Activated naive CD4-positive, alpha-beta T cell treated with anti-CD3 and anti-CD28 coated beads, Interleukin-2, amount 10 ng/mL, durations not matched to agents 7 days and 5 days (primary cell): ENCODE measurements at regions not wholly inside any gene's neighbourhood (a gene's known extent, or its start where the extent isn't known, plus 50 kb on each side); places are given as distances from the start of the nearest gene placed in this dataset.

ENCODE experiments used
- CTCF ChIA-PET: fragments of 350-600 bp; sonication (Branson Sonifier 250); formaldehyde crosslinking; loops from one replicate; lab custom pipeline; 2021; ENCODE audit warnings: antibody characterized with exemption; lab: Charles Lee
- DNase-seq: peaks from one replicate; pipeline ENCODE4 v3.0.0-alpha.2; 2020
- H3K27ac Mint-ChIP-seq: one replicate; pipeline ENCODE4 v1.8.0; 2021; ENCODE audit warnings: mild to moderate bottlenecking, moderate library complexity, mixed read lengths
- H3K27me3 Mint-ChIP-seq: one replicate; pipeline ENCODE4 v1.8.0; 2021; ENCODE audit warnings: mild to moderate bottlenecking, mixed read lengths
- H3K36me3 Mint-ChIP-seq: one replicate; pipeline ENCODE4 v1.8.0; 2021; ENCODE audit warnings: mixed read lengths
- H3K4me1 Mint-ChIP-seq: one replicate; pipeline ENCODE4 v1.8.0; 2021; ENCODE audit warnings: mixed read lengths
- H3K4me3 Mint-ChIP-seq: one replicate; pipeline ENCODE4 v1.8.0; 2021; ENCODE audit warnings: mild to moderate bottlenecking, moderate library complexity, mixed read lengths
- H3K9me3 Mint-ChIP-seq: one replicate; pipeline ENCODE4 v1.8.0; 2021; ENCODE audit warnings: mixed read lengths

DNA sequence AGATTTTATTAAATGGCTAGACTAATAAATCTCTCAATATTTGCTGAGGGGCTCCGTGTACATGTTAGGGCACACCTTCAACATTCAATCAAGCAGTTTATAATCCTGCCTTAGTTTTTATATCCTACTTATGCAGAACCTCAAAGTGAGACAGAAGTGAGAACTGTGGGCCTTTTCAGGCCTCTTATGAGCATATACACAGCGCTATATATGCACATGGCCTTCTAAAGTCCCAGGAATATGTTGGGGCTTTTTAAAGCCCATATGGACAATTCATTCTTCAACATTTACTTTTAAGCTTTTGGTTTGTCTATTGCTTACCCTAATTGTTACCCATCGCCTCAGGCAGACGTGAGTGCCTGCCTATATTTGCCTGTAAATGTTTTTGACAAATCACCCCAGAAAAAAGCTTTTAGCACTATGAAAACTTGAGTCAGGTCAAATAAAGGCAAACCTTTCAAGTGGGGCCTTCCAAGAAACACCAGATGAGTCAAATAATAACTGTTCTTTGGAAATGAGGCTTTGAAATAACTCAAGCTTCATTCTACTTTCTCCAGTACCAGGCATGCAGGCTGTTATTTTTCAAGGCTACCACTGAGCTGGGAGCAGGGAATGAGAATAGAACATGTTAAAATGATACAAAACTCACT, 58.2 kb downstream of the ESM1 start:
- H3K4me3 Mint-ChIP-seq: no peak overlapping the region
- H3K27ac Mint-ChIP-seq: peak overlapping the region; percentile 28
- peaks cover 6% of the 10 kb centered on the region for H3K27me3 Mint-ChIP-seq
- DNase-seq: no peak
- H3K9me3 Mint-ChIP-seq: peaks cover 25% of the 10 kb centered on the region
- CTCF ChIA-PET: interaction anchor here (0.8 to 3.1 kb wide), 7 partner anchors 17 to 232 kb away, joined by 3 to 10 read pairs (median 4); partner anchors contain the start of gene GPX8
- H3K36me3 Mint-ChIP-seq: peaks cover 15% of the 10 kb centered on the region
- peaks cover 22% of the 10 kb centered on the region for H3K4me1 Mint-ChIP-seq

DNA sequence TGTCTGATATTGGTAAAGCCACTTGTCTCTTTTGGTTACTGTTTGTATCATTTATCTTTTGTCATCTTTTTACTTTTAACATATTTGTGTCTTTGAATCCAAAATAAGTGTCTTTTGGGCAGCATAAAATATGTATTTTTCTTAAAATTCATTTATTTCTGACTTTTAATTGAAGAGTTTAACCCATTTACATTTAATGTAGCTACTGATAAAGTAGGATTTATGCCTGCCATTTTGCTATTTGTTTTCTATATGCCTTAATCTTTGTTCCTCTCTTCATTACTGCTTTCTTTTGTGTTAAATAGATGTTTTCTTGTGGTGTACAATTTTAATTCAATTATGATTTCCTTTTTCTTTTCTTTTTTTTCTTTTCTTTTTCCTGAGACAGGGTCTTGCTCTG, 60.9 kb downstream of the ESM1 start:
- Mint-ChIP-seq H3K4me3 (no peak overlapping the region), H3K9me3 (peaks cover 25% of the 10 kb centered on the region), H3K36me3 (peaks cover 18% of the 10 kb centered on the region), H3K4me1 (peaks cover 22% of the 10 kb centered on the region), H3K27me3 (peaks cover 24% of the 10 kb centered on the region), H3K27ac (no peak overlapping the region)
- CTCF ChIA-PET: no interaction called here
- no peak for DNase-seq

GRCh38 chr5:54917323-54917722, 68.1 kb downstream of the ESM1 start:
- no peaks in the 10 kb centered on the region for H3K9me3 Mint-ChIP-seq
- no peak overlapping the region for H3K4me3 Mint-ChIP-seq
- no peaks in the 10 kb centered on the region for H3K4me1 Mint-ChIP-seq
- CTCF ChIA-PET: no interaction called here
- H3K27ac Mint-ChIP-seq: no peak overlapping the region
- DNase-seq: no peak
- peaks cover 7% of the 10 kb centered on the region for H3K36me3 Mint-ChIP-seq
- H3K27me3 Mint-ChIP-seq: peaks cover 53% of the 10 kb centered on the region

DNA sequence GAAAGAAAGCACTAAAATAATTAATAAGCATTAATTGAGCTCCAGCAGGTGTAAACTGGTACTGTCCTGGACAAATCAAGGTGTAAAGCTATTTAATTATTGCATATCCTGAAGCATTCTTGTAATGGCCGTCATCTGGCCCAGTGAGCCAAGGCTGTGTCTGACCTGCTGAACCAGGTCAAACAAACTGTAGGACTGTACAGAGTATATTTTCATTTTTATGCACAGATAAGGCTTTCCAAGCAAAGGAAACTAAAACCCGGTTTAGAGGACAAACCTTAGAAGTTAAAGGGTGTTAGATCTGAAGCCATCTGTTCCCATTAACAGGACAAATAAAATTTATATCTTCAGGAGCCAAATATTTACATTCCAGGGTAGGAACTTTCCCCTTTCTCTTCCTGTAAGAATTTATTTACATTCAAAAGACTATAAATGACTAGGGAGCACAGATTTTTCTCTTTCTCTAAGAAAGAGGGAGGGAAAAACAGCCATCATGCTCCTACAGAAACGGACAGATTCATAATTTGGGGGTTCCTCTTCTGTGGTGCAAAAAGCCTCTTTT, 69.8 kb downstream of the ESM1 start:
- DNase-seq: no peak
- CTCF ChIA-PET: interaction anchor here (2.2 kb wide), 1 partner anchor 10 kb away, joined by 12 read pairs; no protein-coding TSS in a partner anchor
- Mint-ChIP-seq H3K27ac (no peak overlapping the region), H3K36me3 (peaks cover 4% of the 10 kb centered on the region), H3K4me1 (no peaks in the 10 kb centered on the region), H3K9me3 (no peaks in the 10 kb centered on the region), H3K4me3 (no peak overlapping the region), H3K27me3 (peaks cover 54% of the 10 kb centered on the region)

- no peak for DNase-seq
- no peaks in the 10 kb centered on the region for H3K36me3 Mint-ChIP-seq
- no peak overlapping the region for H3K27ac Mint-ChIP-seq
- CTCF ChIA-PET: interaction anchor here (0.8 to 8.6 kb wide), 5 partner anchors 9 to 236 kb away, joined by 3 to 67 read pairs (median 3); no protein-coding TSS in a partner anchor
- H3K4me1 Mint-ChIP-seq: peaks cover 8% of the 10 kb centered on the region
- H3K27me3 Mint-ChIP-seq: peaks cover 60% of the 10 kb centered on the region
- no peaks in the 10 kb centered on the region for H3K9me3 Mint-ChIP-seq
- H3K4me3 Mint-ChIP-seq: no peak overlapping the region
These were observed 73.4 kb downstream of the ESM1 start for GRCh38 chr5:54912021-54912420.

GRCh38 chr5:54909911-54910870, 75.2 kb downstream of the ESM1 start:
- no peak overlapping the region for H3K27ac Mint-ChIP-seq
- H3K36me3 Mint-ChIP-seq: no peaks in the 10 kb centered on the region
- H3K9me3 Mint-ChIP-seq: no peaks in the 10 kb centered on the region
- peaks cover 17% of the 10 kb centered on the region for H3K4me1 Mint-ChIP-seq
- no peak for DNase-seq
- H3K4me3 Mint-ChIP-seq: no peak overlapping the region
- H3K27me3 Mint-ChIP-seq: peaks cover 56% of the 10 kb centered on the region
- CTCF ChIA-PET: interaction anchor here (0.8 to 8.9 kb wide), 7 partner anchors 50 to 498 kb away, joined by 3 to 148 read pairs (median 4); partner anchors contain the start of gene GPX8

DNA sequence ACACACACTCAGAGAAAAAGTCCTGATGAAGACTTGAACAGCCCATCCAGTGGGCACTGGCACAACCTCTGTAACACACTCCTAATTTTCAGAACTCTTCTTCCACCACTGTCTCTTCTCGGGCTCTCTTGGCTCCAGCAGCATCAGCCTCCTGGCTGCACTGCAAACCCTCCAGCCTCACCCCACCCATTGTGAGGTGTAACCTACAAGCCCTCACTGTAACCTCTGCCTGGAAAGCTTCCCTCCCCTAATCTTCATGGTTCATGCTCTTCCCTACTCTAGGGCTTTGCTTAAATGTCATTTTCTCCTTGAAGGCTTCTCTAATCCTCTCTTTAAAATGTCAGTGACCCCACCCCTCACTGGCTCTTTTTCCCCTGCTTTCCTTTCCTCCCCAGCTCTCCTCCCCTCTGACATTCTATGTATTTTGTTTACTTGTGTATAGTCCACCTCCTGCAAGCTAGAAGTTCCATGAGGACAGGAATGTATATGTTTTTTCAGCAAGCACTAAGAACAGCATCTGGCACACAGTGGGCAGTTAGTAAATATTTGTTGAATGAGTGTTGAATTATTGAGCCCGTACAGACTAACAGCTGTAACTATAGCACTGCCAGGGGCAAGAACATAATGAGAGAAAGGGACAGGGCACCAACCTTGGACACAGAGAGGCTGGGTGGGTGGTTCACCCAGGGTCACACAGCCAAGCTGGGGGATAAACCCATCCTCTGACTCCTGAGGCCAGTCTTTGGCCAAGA, 76.4 kb downstream of the ESM1 start:
- no peak overlapping the region for H3K27ac Mint-ChIP-seq
- no peaks in the 10 kb centered on the region for H3K9me3 Mint-ChIP-seq
- peaks cover 25% of the 10 kb centered on the region for H3K4me1 Mint-ChIP-seq
- H3K36me3 Mint-ChIP-seq: no peaks in the 10 kb centered on the region
- no peak for DNase-seq
- CTCF ChIA-PET: interaction anchor here (0.5 to 8.9 kb wide), 12 partner anchors 14 to 252 kb away, joined by 3 to 148 read pairs (median 4); partner anchors contain the start of gene GPX8
- H3K27me3 Mint-ChIP-seq: peaks cover 55% of the 10 kb centered on the region
- H3K4me3 Mint-ChIP-seq: no peak overlapping the region

- Mint-ChIP-seq H3K9me3 (no peaks in the 10 kb centered on the region), H3K4me3 (no peak overlapping the region), H3K27me3 (peaks cover 45% of the 10 kb centered on the region), H3K4me1 (peaks cover 50% of the 10 kb centered on the region), H3K27ac (no peak overlapping the region), H3K36me3 (no peaks in the 10 kb centered on the region)
- CTCF ChIA-PET: interaction anchor here (0.6 to 8.9 kb wide), 43 partner anchors 8 to 775 kb away, joined by 3 to 148 read pairs (median 5); partner anchors contain the start of genes GPX8 and SNX18
- peak; percentile 83 for DNase-seq
These were observed 79.4 kb downstream of the ESM1 start for GRCh38 chr5:54905942-54906537.

DNA sequence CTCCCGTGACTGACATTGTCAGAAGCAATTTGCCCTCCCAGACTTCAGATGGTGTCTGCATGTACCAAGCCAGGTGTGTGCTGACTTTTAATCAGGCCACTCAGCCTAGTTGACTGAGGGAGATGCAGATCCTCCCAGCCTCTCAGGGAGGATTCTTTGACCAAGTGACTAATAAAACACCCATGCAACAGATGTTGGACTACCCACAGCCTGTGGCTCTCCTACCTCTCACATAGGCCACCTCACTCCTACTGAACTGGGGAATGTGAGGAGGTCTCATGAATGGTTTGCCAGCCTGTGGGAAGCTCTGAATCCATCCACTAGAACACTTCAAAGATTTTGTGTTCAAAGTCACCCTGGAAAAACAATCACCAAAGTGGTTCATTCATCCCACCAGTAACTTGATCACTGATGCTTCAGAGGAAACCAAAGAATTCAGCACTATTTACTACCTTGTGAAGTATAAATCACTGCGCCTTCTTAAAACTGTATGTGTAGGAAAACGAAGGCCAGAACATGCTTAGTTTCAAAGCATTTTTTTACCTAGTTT, 80.1 kb downstream of the ESM1 start:
- Mint-ChIP-seq H3K4me1 (peaks cover 50% of the 10 kb centered on the region), H3K9me3 (no peaks in the 10 kb centered on the region), H3K27me3 (peaks cover 46% of the 10 kb centered on the region), H3K27ac (no peak overlapping the region), H3K36me3 (no peaks in the 10 kb centered on the region), H3K4me3 (no peak overlapping the region)
- CTCF ChIA-PET: interaction anchor here (0.6 to 8.9 kb wide), 27 partner anchors 9 to 554 kb away, joined by 3 to 148 read pairs (median 5); partner anchors contain the start of genes GPX8 and SNX18
- no peak for DNase-seq

GRCh38 chr5:54904425-54904824, 81.0 kb downstream of the ESM1 start:
- no peak overlapping the region for H3K27ac Mint-ChIP-seq
- peaks cover 47% of the 10 kb centered on the region for H3K4me1 Mint-ChIP-seq
- CTCF ChIA-PET: interaction anchor here (0.8 to 8.9 kb wide), 16 partner anchors 9 to 387 kb away, joined by 3 to 148 read pairs (median 5); partner anchors contain the start of genes GPX8 and SNX18
- H3K4me3 Mint-ChIP-seq: no peak overlapping the region
- no peaks in the 10 kb centered on the region for H3K36me3 Mint-ChIP-seq
- DNase-seq: no peak
- H3K9me3 Mint-ChIP-seq: no peaks in the 10 kb centered on the region
- peaks cover 49% of the 10 kb centered on the region for H3K27me3 Mint-ChIP-seq

GRCh38 chr5:54902791-54903473, 82.5 kb downstream of the ESM1 start:
- Mint-ChIP-seq H3K27me3 (peaks cover 51% of the 10 kb centered on the region), H3K4me1 (peaks cover 45% of the 10 kb centered on the region), H3K9me3 (no peaks in the 10 kb centered on the region), H3K4me3 (peak overlapping the region; percentile 19), H3K27ac (peak overlapping the region; percentile 36), H3K36me3 (no peaks in the 10 kb centered on the region)
- CTCF ChIA-PET: interaction anchor here (0.7 to 8.9 kb wide), 14 partner anchors 8 to 386 kb away, joined by 3 to 148 read pairs (median 4); partner anchors contain the start of genes GPX8 and SNX18
- DNase-seq: peak; percentile 77
